Naive B cell (primary cell): ENCODE measurements at regions not wholly inside any gene's neighbourhood (a gene's known extent, or its start where the extent isn't known, plus 50 kb on each side); places are given as distances from the start of the nearest gene placed in this dataset.

ENCODE experiments used
- ATAC-seq, 2 donors: fragments of 150-1000 bp; cut with Tn5 transposase; 2 replicates each; pipeline ENCODE4 v1.10.0; 2021; ENCODE audit warnings: low read depth in 2 of 2, mild to moderate bottlenecking in 2 of 2, moderate library complexity in 2 of 2
- DNase-seq: peaks from one replicate; pipeline ENCODE4 v3.0.0; 2022
- H3K27ac Mint-ChIP-seq, 6 donors: one replicate each; pipeline ENCODE4 v1.8.0; 2020 to 2022; ENCODE audit warnings: mild to moderate bottlenecking in 6 of 6, mixed read lengths in 6 of 6, moderate library complexity in 5 of 6, inconsistent platforms in 2 of 6
- H3K27me3 Mint-ChIP-seq, 3 donors: one replicate each; pipeline ENCODE4 v1.8.0; 2021 to 2022; ENCODE audit warnings: mixed read lengths in 3 of 3, mild to moderate bottlenecking in 1 of 3
- H3K36me3 Mint-ChIP-seq, 2 donors: one replicate each; pipeline ENCODE4 v1.8.0; 2020 to 2022; ENCODE audit warnings: mixed read lengths in 2 of 2, inconsistent platforms in 1 of 2, mild to moderate bottlenecking in 1 of 2
- H3K4me1 Mint-ChIP-seq, 3 donors: one replicate each; pipeline ENCODE4 v1.8.0; 2020 to 2022; ENCODE audit warnings: mixed read lengths in 3 of 3, inconsistent platforms in 1 of 3, mild to moderate bottlenecking in 1 of 3, moderate library complexity in 1 of 3
- H3K4me3 Mint-ChIP-seq, 8 donors: one replicate each; pipeline ENCODE4 v1.8.0; 2020 to 2022; ENCODE audit warnings: mild to moderate bottlenecking in 8 of 8, mixed read lengths in 8 of 8, moderate library complexity in 8 of 8, inconsistent platforms in 2 of 8
- H3K9me3 Mint-ChIP-seq, 7 donors: one replicate each; pipeline ENCODE4 v1.8.0; 2020 to 2022; ENCODE audit warnings: mixed read lengths in 7 of 7, mild to moderate bottlenecking in 5 of 7, inconsistent platforms in 2 of 7, moderate library complexity in 1 of 7

GRCh38 chr17:36739208-36739607 lies 137.8 kb downstream of the MRM1 start:
- Mint-ChIP-seq H3K36me3 (no peaks in the 10 kb centered on the region), H3K4me3 (no peak overlapping the region), H3K9me3 (peaks cover 0 to 2% (median 0%) of the 10 kb centered on the region in 7 donors), H3K4me1 (no peaks in the 10 kb centered on the region), H3K27ac (no peak overlapping the region), H3K27me3 (peaks cover 28 to 42% (median 40%) of the 10 kb centered on the region in 3 donors)
- DNase-seq (no peak), ATAC-seq (no peak)

DNA sequence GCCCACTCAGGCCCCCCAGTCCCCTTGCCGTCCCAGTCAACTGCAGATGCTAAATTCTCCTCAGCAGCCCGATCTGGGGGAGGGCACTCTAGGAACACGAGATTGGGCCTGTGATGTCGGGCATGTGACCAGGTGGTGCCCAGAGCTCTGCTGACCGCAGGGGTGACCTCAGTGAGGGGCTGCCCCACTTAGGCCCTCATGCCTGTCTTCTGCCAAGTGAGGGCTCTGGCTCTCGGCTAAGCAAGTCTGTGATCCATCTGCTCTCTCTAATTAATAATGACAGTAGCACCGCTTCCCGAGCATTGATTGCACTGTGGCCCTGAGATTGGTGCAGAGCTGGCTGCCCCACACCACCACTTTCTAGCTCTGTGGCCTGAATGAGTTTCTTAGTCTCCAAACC lies 138.8 kb downstream of the MRM1 start:
- peaks cover 22 to 35% (median 35%) of the 10 kb centered on the region in 3 donors for H3K27me3 Mint-ChIP-seq
- no peaks in the 10 kb centered on the region for H3K36me3 Mint-ChIP-seq
- no peak overlapping the region for H3K4me3 Mint-ChIP-seq
- no peaks in the 10 kb centered on the region for H3K4me1 Mint-ChIP-seq
- DNase-seq (no peak), ATAC-seq (no peak)
- H3K9me3 Mint-ChIP-seq, result peaks cover 0 to 7% (median 0%) of the 10 kb centered on the region in 7 donors
- H3K27ac Mint-ChIP-seq, result no peak overlapping the region

- DNase-seq, result no peak
- Mint-ChIP-seq H3K4me3 (no peak overlapping the region), H3K4me1 (no peaks in the 10 kb centered on the region), H3K36me3 (no peaks in the 10 kb centered on the region), H3K27me3 (peaks cover 21 to 26% (median 24%) of the 10 kb centered on the region in 3 donors), H3K27ac (peak overlapping the region in 1 of 6 donors; percentile 4), H3K9me3 (peaks cover 0 to 7% (median 0%) of the 10 kb centered on the region in 7 donors)
- no peak for ATAC-seq
Observed at GRCh38 chr17:36741019-36741902, 139.9 kb downstream of the MRM1 start.

GRCh38 chr17:36742267-36743000 lies 141.1 kb downstream of the MRM1 start:
- Mint-ChIP-seq H3K4me3 (no peak overlapping the region), H3K36me3 (no peaks in the 10 kb centered on the region), H3K9me3 (peaks cover 0 to 7% (median 0%) of the 10 kb centered on the region in 7 donors), H3K4me1 (no peaks in the 10 kb centered on the region), H3K27ac (peak overlapping the region in 1 of 6 donors; percentile 2), H3K27me3 (peaks cover 19 to 23% (median 21%) of the 10 kb centered on the region in 3 donors)
- ATAC-seq (no peak), DNase-seq (no peak)

GRCh38 chr17:36743130-36743529 lies 141.7 kb downstream of the MRM1 start:
- Mint-ChIP-seq H3K27ac (no peak overlapping the region), H3K4me3 (no peak overlapping the region), H3K9me3 (peaks cover 0 to 7% (median 0%) of the 10 kb centered on the region in 7 donors), H3K4me1 (no peaks in the 10 kb centered on the region), H3K27me3 (peaks cover 19 to 23% (median 21%) of the 10 kb centered on the region in 3 donors), H3K36me3 (no peaks in the 10 kb centered on the region)
- ATAC-seq (no peak), DNase-seq (no peak)

GRCh38 chr17:36746381-36747053 lies 145.1 kb downstream of the MRM1 start:
- Mint-ChIP-seq H3K4me3 (no peak overlapping the region), H3K27me3 (peaks cover 22 to 32% (median 27%) of the 10 kb centered on the region in 3 donors), H3K4me1 (no peaks in the 10 kb centered on the region), H3K36me3 (no peaks in the 10 kb centered on the region), H3K9me3 (peaks cover 0 to 7% (median 0%) of the 10 kb centered on the region in 7 donors), H3K27ac (no peak overlapping the region)
- DNase-seq (no peak), ATAC-seq (no peak)

- ATAC-seq (no peak), DNase-seq (no peak)
- no peak overlapping the region for H3K4me3 Mint-ChIP-seq
- no peaks in the 10 kb centered on the region for H3K4me1 Mint-ChIP-seq
- H3K9me3 Mint-ChIP-seq, result peaks cover 0 to 7% (median 0%) of the 10 kb centered on the region in 7 donors
- peak overlapping the region in 1 of 6 donors; percentile 49 for H3K27ac Mint-ChIP-seq
- no peaks in the 10 kb centered on the region for H3K36me3 Mint-ChIP-seq
- peaks cover 18 to 29% (median 25%) of the 10 kb centered on the region in 3 donors for H3K27me3 Mint-ChIP-seq
Observed at GRCh38 chr17:36747861-36748260, 146.5 kb downstream of the MRM1 start.

- H3K9me3 Mint-ChIP-seq, result peaks cover 0 to 7% (median 0%) of the 10 kb centered on the region in 7 donors
- H3K4me3 Mint-ChIP-seq, result no peak overlapping the region
- ATAC-seq (no peak), DNase-seq (no peak)
- H3K27ac Mint-ChIP-seq, result peak overlapping the region in 1 of 6 donors; percentile 49
- peaks cover 18 to 33% (median 25%) of the 10 kb centered on the region in 3 donors for H3K27me3 Mint-ChIP-seq
- no peaks in the 10 kb centered on the region for H3K4me1 Mint-ChIP-seq
- H3K36me3 Mint-ChIP-seq, result no peaks in the 10 kb centered on the region
Observed at GRCh38 chr17:36748272-36748671, 146.9 kb downstream of the MRM1 start.

DNA sequence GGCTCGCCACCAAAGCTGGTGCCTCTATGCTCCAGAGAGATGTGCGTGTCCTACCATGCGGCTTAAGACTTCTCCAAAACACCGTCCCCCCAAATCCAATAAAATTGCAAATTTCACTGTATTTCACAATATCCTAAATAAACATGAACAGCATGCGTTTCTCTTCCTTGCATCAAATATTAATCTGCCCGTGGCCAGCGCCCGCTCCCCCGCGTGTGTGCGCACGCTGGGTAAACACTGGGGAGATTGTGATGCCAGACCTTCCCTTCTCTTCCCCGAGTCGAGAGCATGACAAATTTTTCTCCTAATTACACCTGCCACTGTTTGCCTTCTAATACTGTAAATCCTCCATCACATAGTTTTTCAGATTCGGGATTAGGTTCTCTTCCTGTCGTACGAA lies 148.1 kb downstream of the MRM1 start:
- ATAC-seq (no peak), DNase-seq (no peak)
- H3K27ac Mint-ChIP-seq, result no peak overlapping the region
- H3K9me3 Mint-ChIP-seq, result peaks cover 0 to 2% (median 0%) of the 10 kb centered on the region in 7 donors
- peaks cover 23 to 45% (median 31%) of the 10 kb centered on the region in 3 donors for H3K27me3 Mint-ChIP-seq
- no peak overlapping the region for H3K4me3 Mint-ChIP-seq
- H3K36me3 Mint-ChIP-seq, result no peaks in the 10 kb centered on the region
- peaks cover 0 to 4% (median 0%) of the 10 kb centered on the region in 3 donors for H3K4me1 Mint-ChIP-seq

DNA sequence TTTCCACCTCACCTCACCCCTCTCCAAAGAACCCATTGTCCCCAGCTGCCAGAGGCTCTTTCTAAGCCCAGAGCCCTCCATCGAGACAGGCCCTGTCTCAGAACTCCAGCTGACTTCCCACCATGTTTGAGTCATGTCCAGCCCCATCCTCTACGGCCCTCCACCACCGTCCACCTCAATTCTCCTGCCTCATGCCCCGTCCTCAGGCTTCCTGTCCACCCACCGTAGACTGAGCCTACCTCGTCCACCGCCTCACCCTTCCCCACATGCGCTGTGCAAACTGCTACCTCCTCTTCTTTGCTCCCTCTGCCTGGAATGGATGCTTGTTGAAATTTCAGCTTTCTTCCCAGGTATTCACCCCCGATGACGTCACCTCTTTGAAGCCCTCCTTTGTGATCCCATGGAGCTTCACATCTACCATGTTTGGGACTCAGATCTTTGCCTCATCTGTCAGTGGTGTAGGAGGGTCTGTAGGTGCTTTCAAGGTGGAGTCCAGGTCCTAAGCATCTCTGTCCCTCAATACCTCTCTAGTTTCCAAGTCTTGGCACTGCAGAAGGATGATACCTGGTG lies 149.0 kb downstream of the MRM1 start:
- H3K9me3 Mint-ChIP-seq, result peaks cover 0 to 2% (median 0%) of the 10 kb centered on the region in 7 donors
- H3K36me3 Mint-ChIP-seq, result no peaks in the 10 kb centered on the region
- DNase-seq (no peak), ATAC-seq (no peak)
- peak overlapping the region in 1 of 8 donors; percentile 34 for H3K4me3 Mint-ChIP-seq
- H3K4me1 Mint-ChIP-seq, result peaks cover 0 to 4% (median 0%) of the 10 kb centered on the region in 3 donors
- no peak overlapping the region for H3K27ac Mint-ChIP-seq
- H3K27me3 Mint-ChIP-seq, result peaks cover 20 to 54% (median 31%) of the 10 kb centered on the region in 3 donors

DNA sequence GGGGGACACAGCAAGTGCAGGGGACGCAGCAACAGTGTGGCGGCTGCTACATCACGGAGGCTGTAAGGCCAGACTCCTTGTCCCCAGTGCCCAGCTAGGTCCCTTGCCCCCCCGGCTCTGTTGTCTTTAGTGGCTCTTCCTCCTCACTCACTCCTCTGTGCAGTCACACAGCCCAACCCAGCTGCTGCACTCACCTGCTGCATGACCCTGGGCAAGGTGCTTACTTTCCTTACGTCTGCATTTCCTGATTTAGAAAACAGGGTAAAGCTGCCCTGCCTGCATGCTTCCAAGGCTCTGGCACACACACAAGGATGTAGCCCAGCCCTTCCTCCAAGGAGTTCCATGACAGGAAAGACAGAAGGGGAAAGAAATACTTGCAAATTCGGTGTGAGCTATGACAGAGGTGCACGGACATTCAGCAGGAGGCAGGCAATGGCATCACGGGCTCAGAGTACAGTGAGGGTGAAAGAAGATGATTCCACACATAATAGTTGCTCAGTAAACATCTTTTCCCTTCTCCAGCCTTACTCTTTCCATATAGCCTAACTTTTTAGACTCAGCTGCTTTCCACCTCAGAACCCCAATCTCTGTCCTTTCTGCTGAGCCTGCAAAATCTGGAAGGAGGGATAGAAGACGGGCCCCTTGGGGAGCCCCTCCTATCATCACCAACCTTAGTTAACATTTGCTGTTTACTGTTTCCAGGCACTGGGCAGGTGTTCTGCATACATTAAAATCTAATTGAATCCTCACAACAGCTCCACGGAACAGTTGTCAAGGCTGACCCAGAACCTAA lies 150.9 kb downstream of the MRM1 start:
- H3K36me3 Mint-ChIP-seq, result no peaks in the 10 kb centered on the region
- H3K9me3 Mint-ChIP-seq, result peaks cover 0 to 2% (median 0%) of the 10 kb centered on the region in 7 donors
- peaks cover 0 to 4% (median 0%) of the 10 kb centered on the region in 3 donors for H3K4me1 Mint-ChIP-seq
- H3K27me3 Mint-ChIP-seq, result peaks cover 23 to 69% (median 43%) of the 10 kb centered on the region in 3 donors
- no peak overlapping the region for H3K4me3 Mint-ChIP-seq
- no peak overlapping the region for H3K27ac Mint-ChIP-seq
- no peak for DNase-seq
- ATAC-seq, result no peak

- Mint-ChIP-seq H3K27ac (no peak overlapping the region), H3K4me1 (peaks cover 0 to 4% (median 0%) of the 10 kb centered on the region in 3 donors), H3K36me3 (no peaks in the 10 kb centered on the region), H3K4me3 (no peak overlapping the region), H3K27me3 (peaks cover 18 to 55% (median 26%) of the 10 kb centered on the region in 3 donors), H3K9me3 (peaks cover 0 to 3% (median 0%) of the 10 kb centered on the region in 7 donors)
- ATAC-seq (no peak), DNase-seq (no peak)
Observed at GRCh38 chr17:36755586-36755985, 154.2 kb downstream of the MRM1 start.
